ENCODE measurements at regions not wholly inside any gene's neighbourhood (a gene's known extent, or its start where the extent isn't known, plus 50 kb on each side); places are given as distances from the start of the nearest gene placed in this dataset.

- DNase-seq (no peak), ATAC-seq (no peak)
- H3K36me3 ChIP-seq, result no peaks in the 10 kb centered on the region
- TF ChIP-seq CTCF (IDR thresholded peaks at IDR 0.05), result no peak
- no peaks in the 10 kb centered on the region for H3K9me3 ChIP-seq
- H3K27ac ChIP-seq, result no peak overlapping the region
- H3K4me3 ChIP-seq, result no peak overlapping the region
- no peaks in the 10 kb centered on the region for H3K27me3 ChIP-seq
- intact Hi-C loops (cut with DNase I), result no loop called here
- H3K4me1 ChIP-seq, result no peaks in the 10 kb centered on the region
These were observed 691.7 kb downstream of the FAM133A start for GRCh38 chrX:94365736-94366135.

GRCh38 chrX:94366616-94367015, 692.6 kb downstream of the FAM133A start:
- H3K4me3 ChIP-seq, result no peak overlapping the region
- DNase-seq, result no peak
- H3K27ac ChIP-seq, result no peak overlapping the region
- no peaks in the 10 kb centered on the region for H3K9me3 ChIP-seq
- TF ChIP-seq CTCF (IDR thresholded peaks at IDR 0.05), result no peak
- no peaks in the 10 kb centered on the region for H3K36me3 ChIP-seq
- intact Hi-C loops (cut with DNase I), result no loop called here
- no peaks in the 10 kb centered on the region for H3K27me3 ChIP-seq
- H3K4me1 ChIP-seq, result no peaks in the 10 kb centered on the region
- no peak for ATAC-seq

- Histone ChIP-seq H3K4me1 (no peaks in the 10 kb centered on the region), H3K9me3 (peaks cover 3 to 11% of the 10 kb centered on the region in 2 donors), H3K4me3 (no peak overlapping the region), H3K27ac (no peak overlapping the region), H3K27me3 (no peaks in the 10 kb centered on the region), H3K36me3 (no peaks in the 10 kb centered on the region)
- ATAC-seq (no peak), DNase-seq (no peak)
- intact Hi-C loops (cut with DNase I), result no loop called here
- TF ChIP-seq CTCF (IDR thresholded peaks at IDR 0.05), result no peak
These were observed 715.0 kb downstream of the FAM133A start for GRCh38 chrX:94389044-94389443.

DNA sequence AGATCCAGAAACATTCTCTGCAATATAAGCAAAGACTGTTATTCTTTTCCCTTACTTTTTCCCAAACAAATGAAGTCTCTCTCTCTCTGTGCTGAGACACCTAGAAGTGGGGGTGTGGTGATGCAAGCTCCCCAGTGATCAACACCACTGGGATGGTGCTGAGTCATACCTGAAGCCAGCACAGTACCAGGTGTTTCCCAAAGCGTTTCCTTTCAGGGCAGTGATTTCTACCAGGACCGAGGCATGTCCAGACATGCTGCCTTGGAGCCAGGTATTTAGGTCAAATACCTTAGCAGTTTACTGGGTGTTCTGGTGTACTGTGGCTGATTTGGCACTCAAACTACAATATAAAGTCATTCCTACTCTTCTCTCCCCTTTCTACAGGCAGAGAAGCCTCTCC, 726.5 kb downstream of the FAM133A start:
- ATAC-seq (peak; percentile 77), DNase-seq (no peak)
- TF ChIP-seq CTCF (IDR thresholded peaks at IDR 0.05), result no peak
- H3K27ac ChIP-seq, result no peak overlapping the region
- peaks cover 0 to 4% of the 10 kb centered on the region in 2 donors for H3K9me3 ChIP-seq
- H3K4me3 ChIP-seq, result no peak overlapping the region
- intact Hi-C loops (cut with DNase I), result no loop called here
- H3K4me1 ChIP-seq, result no peaks in the 10 kb centered on the region
- no peaks in the 10 kb centered on the region for H3K36me3 ChIP-seq
- H3K27me3 ChIP-seq, result no peaks in the 10 kb centered on the region

GRCh38 chrX:94401426-94401825, 727.4 kb downstream of the FAM133A start:
- peak in 1 of 4 donors; percentile 5 for DNase-seq
- TF ChIP-seq CTCF (IDR thresholded peaks at IDR 0.05), result no peak

More at GRCh38 chrX:94401426-94401825, 727.4 kb downstream of the FAM133A start:
- Histone ChIP-seq H3K9me3 (no peaks in the 10 kb centered on the region), H3K27me3 (no peaks in the 10 kb centered on the region), H3K4me3 (no peak overlapping the region), H3K36me3 (no peaks in the 10 kb centered on the region), H3K27ac (no peak overlapping the region), H3K4me1 (no peaks in the 10 kb centered on the region)
- intact Hi-C loops (cut with DNase I), result no loop called here
- peak; percentile 62 for ATAC-seq

Measured in left lung (tissue), 4 donors.